A549 (cell line): ENCODE measurements at regions not wholly inside any gene's neighbourhood (a gene's known extent, or its start where the extent isn't known, plus 50 kb on each side); places are given as distances from the start of the nearest gene placed in this dataset.

Experiments used
- ATAC-seq, 2 experiments: fragments of 200-7000 bp in 1 of 2; fragments of >200 bp in 1 of 2; cut with Nextera tagmentation in 1 of 2; cut with Tn5 transposase in 1 of 2; 3 replicates each; pipeline versions ENCODE4 v1.8.0 to v1.9.1; 2018 to 2020; ENCODE audit warnings: mild to moderate bottlenecking in 1 of 2, moderate library complexity in 1 of 2
- CTCF ChIA-PET: fragments of 300-600 bp; sonication (Branson Sonifier 250); formaldehyde crosslinking; extraction: SDS; loops from one replicate; lab custom pipeline; 2021; ENCODE audit warnings: antibody characterized with exemption, inconsistent platforms; lab: Yijun Ruan, JAX
- POLR2A ChIA-PET: fragments of 350-600 bp; formaldehyde crosslinking; extraction: SDS; loops from one replicate; lab custom pipeline; 2021; ENCODE audit warnings: antibody characterized with exemption, inconsistent platforms; lab: Yijun Ruan, JAX
- DNase-seq, 2 experiments: peaks; one replicate each; pipeline versions ENCODE4 v3.0.0 to v3.0.0-alpha.2; 2011 to 2016; ENCODE audit warnings: low read depth in 1 of 2, low spot score in 1 of 2
- FAIRE-seq: peaks from 2 replicates; lab custom pipeline; 2011; peaks lifted over from hg19 to GRCh38; lab: Jason Lieb, UNC
- H3K27ac ChIP-seq, 2 experiments: fragments of >200 bp; sonication (Bioruptor Twin); formaldehyde crosslinking; 3 replicates each; pipeline ENCODE4 v1.5.1; 2016 to 2017
- H3K4me1 ChIP-seq: fragments of >200 bp; sonication (Bioruptor Twin); formaldehyde crosslinking; 3 replicates; pipeline ENCODE4 v1.6.1; 2016
- H3K4me2 ChIP-seq: fragments of >200 bp; sonication (Bioruptor Twin); formaldehyde crosslinking; 3 replicates; pipeline ENCODE4 v1.6.1; 2016
- H3K4me3 ChIP-seq: fragments of >200 bp; sonication (Bioruptor Twin); formaldehyde crosslinking; 3 replicates; pipeline ENCODE4 v1.5.1; 2016
- H3K9me3 ChIP-seq: fragments of >200 bp; sonication (Bioruptor Twin); formaldehyde crosslinking; 3 replicates; pipeline ENCODE4 v1.6.1; 2016
- BCL3 ChIP-seq: fragments of >200 bp; sonication (Bioruptor Twin); formaldehyde crosslinking; IDR thresholded peaks from 3 replicates; pipeline ENCODE4 v1.6.1; 2016
- BHLHE40 ChIP-seq: IDR thresholded peaks from 2 replicates; pipeline ENCODE4 v1.6.1; 2012; ENCODE audit warnings: low read depth, low read length, inconsistent platforms
- CBX8 ChIP-seq: fragments of 200-600 bp; sonication (generic); IDR thresholded peaks from 2 replicates; pipeline ENCODE4 v1.6.1; 2016
- CHD2 ChIP-seq: fragments of 150-350 bp; IDR thresholded peaks from 2 replicates; pipeline ENCODE4 v1.6.1; 2014; ENCODE audit warnings: low read length; ENCODE audit not compliant: partially characterized antibody
- EHF ChIP-seq: fragments of 250-450 bp; sonication (Bioruptor Pico); IDR thresholded peaks from 2 replicates; pipeline ENCODE4 v1.5.0; 2020; ENCODE audit warnings: mild to moderate bottlenecking
- EP300 ChIP-seq, 2 experiments: fragments of >200 bp; sonication (Bioruptor Twin); formaldehyde crosslinking; IDR thresholded peaks; 2 replicates in 1 of 2; 3 replicates in 1 of 2; pipeline ENCODE4 v1.6.1; 2016 to 2017
- ESRRA ChIP-seq: fragments of 150-350 bp; IDR thresholded peaks from 2 replicates; pipeline ENCODE4 v1.6.1; 2014; ENCODE audit warnings: mild to moderate bottlenecking, low read length, borderline replicate concordance
- FOSL2 ChIP-seq, 2 experiments: fragments of 450-650 bp in 1 of 2; fragments of >200 bp in 1 of 2; sonication (Bioruptor Twin) in 1 of 2; formaldehyde crosslinking; IDR thresholded peaks; 2 replicates each; pipeline versions ENCODE4 v1.5.0 to v1.6.1; 2016 to 2020; ENCODE audit warnings: mild to moderate bottlenecking in 1 of 2, moderate library complexity in 1 of 2
- FOXS1 ChIP-seq: fragments of 250-450 bp; sonication (Bioruptor Pico); IDR thresholded peaks from 2 replicates; pipeline ENCODE4 v1.5.0; 2020; ENCODE audit warnings: mild to moderate bottlenecking, moderate library complexity
- HMGXB4 ChIP-seq: fragments of 250-450 bp; sonication (Bioruptor Pico); IDR thresholded peaks from 2 replicates; pipeline ENCODE4 v1.5.0; 2021; ENCODE audit warnings: mild to moderate bottlenecking, moderate library complexity, borderline replicate concordance
- HOXB13 ChIP-seq: fragments of 250-450 bp; sonication (Bioruptor Pico); IDR thresholded peaks from 2 replicates; pipeline ENCODE4 v1.5.0; 2020; ENCODE audit warnings: low read depth, mild to moderate bottlenecking, moderate library complexity
- HOXB5 ChIP-seq: fragments of 250-450 bp; sonication (Bioruptor Pico); IDR thresholded peaks from 2 replicates; pipeline ENCODE4 v1.5.0; 2020; ENCODE audit warnings: mild to moderate bottlenecking, moderate library complexity
- JUN ChIP-seq, 2 experiments: fragments of >200 bp; sonication (Bioruptor Twin); formaldehyde crosslinking; IDR thresholded peaks; 2 replicates in 1 of 2; 3 replicates in 1 of 2; pipeline ENCODE4 v1.6.1; 2016 to 2017
- JUNB ChIP-seq: fragments of >200 bp; sonication (Bioruptor Twin); formaldehyde crosslinking; IDR thresholded peaks from 2 replicates; pipeline ENCODE4 v1.6.1; 2016
- KDM1A ChIP-seq: fragments of 200-600 bp; sonication (generic); IDR thresholded peaks from 2 replicates; pipeline ENCODE4 v1.6.1; 2016; ENCODE audit warnings: low read depth, mild to moderate bottlenecking
- MYC ChIP-seq: IDR thresholded peaks from 2 replicates; pipeline ENCODE4 v1.6.1; 2012; ENCODE audit warnings: mild to moderate bottlenecking, inconsistent platforms, low read length, improper control_type of control experiment, borderline replicate concordance
- NR3C1 ChIP-seq: fragments of >200 bp; sonication (Bioruptor Twin); formaldehyde crosslinking; IDR thresholded peaks from 3 replicates; pipeline ENCODE4 v1.6.1; 2017
- POLR2AphosphoS2 ChIP-seq: conservative IDR thresholded peaks from 2 replicates; pipeline ENCODE4 v1.6.1; 2012; ENCODE audit warnings: low read length, improper control_type of control experiment, inconsistent platforms
- RAD21 ChIP-seq, 2 experiments: fragments of >200 bp in 1 of 2; sonication (Bioruptor Twin) in 1 of 2; formaldehyde crosslinking in 1 of 2; IDR thresholded peaks in 1 of 2; conservative IDR thresholded peaks in 1 of 2; 2 replicates in 1 of 2; 3 replicates in 1 of 2; pipeline ENCODE4 v1.6.1; 2012 to 2018; ENCODE audit warnings: inconsistent platforms in 1 of 2
- RCOR1 ChIP-seq: fragments of 150-350 bp; IDR thresholded peaks from 2 replicates; pipeline ENCODE4 v1.6.1; 2014; ENCODE audit warnings: antibody characterized with exemption, low read length, low read depth
- REST ChIP-seq: fragments of 200-600 bp; sonication (generic); IDR thresholded peaks from 2 replicates; pipeline ENCODE4 v1.6.1; 2016; ENCODE audit warnings: antibody characterized with exemption, mild to moderate bottlenecking, moderate library complexity
- RNF2 ChIP-seq: fragments of 200-600 bp; sonication (generic); IDR thresholded peaks from 2 replicates; pipeline ENCODE4 v1.6.1; 2016; ENCODE audit warnings: low read depth, mild to moderate bottlenecking, antibody characterized with exemption, moderate library complexity, borderline replicate concordance
- ZSCAN20 ChIP-seq: fragments of 250-450 bp; sonication (Bioruptor Pico); IDR thresholded peaks from 2 replicates; pipeline ENCODE4 v1.8.0; 2022; ENCODE audit warnings: mild to moderate bottlenecking, moderate library complexity
- WGBS: methylation state at CpG from one replicate; pipeline ENCODE4 v1.1.6; 2017; ENCODE audit errors: missing lambda C conversion rate; 5-methylcytosine and 5-hydroxymethylcytosine counted together
- TF ChIP-seq, protein P1 (sequence below): fragments of >200 bp; sonication (Bioruptor Twin); formaldehyde crosslinking; IDR thresholded peaks from 3 replicates; pipeline ENCODE4 v1.5.1; 2016
- TF ChIP-seq, protein P2 (sequence below): fragments of 150-350 bp; IDR thresholded peaks from 2 replicates; pipeline ENCODE4 v1.6.1; 2014; ENCODE audit warnings: low read depth, mild to moderate bottlenecking, low read length
- TF ChIP-seq, protein P3 (sequence below): IDR thresholded peaks from 2 replicates; pipeline ENCODE4 v1.6.1; 2012

DNA sequence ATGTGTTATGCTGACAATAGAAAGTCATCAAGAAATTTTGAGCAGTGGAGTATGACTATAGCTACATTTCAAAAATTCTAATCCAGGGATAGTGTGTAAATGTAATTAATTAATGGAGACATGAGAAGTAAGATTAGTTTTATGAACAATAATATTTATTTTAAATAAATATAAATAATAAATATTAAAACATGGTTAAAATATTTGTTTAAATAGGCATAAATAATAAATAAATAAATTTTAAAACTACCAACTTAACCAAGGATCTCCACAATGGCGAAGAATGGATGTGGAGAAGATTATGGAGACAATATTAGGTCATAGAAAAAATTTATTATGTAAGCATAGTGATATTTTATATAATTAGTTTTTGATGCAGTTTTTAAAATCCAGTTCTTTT lies 588.2 kb upstream of the NOVA1 start (continued):
- TF ChIP-seq, protein P1, sequence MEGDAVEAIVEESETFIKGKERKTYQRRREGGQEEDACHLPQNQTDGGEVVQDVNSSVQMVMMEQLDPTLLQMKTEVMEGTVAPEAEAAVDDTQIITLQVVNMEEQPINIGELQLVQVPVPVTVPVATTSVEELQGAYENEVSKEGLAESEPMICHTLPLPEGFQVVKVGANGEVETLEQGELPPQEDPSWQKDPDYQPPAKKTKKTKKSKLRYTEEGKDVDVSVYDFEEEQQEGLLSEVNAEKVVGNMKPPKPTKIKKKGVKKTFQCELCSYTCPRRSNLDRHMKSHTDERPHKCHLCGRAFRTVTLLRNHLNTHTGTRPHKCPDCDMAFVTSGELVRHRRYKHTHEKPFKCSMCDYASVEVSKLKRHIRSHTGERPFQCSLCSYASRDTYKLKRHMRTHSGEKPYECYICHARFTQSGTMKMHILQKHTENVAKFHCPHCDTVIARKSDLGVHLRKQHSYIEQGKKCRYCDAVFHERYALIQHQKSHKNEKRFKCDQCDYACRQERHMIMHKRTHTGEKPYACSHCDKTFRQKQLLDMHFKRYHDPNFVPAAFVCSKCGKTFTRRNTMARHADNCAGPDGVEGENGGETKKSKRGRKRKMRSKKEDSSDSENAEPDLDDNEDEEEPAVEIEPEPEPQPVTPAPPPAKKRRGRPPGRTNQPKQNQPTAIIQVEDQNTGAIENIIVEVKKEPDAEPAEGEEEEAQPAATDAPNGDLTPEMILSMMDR = no peak
- TF ChIP-seq HOXB13 (CRISPR knock-in tag) = no peak

GRCh38 chr14:27187136-27187535 lies 589.3 kb upstream of the NOVA1 start:
- DNase-seq = no peak
- H3K4me3 ChIP-seq = no peak overlapping the region
- ChIA-PET CTCF (no interaction called here), POLR2A (no interaction called here)
- H3K4me1 ChIP-seq = no peaks in the 10 kb centered on the region
- ATAC-seq = no peak
- H3K27ac ChIP-seq = no peak overlapping the region
- no peak for TF ChIP-seq KDM1A
- no peak for TF ChIP-seq RCOR1
- TF ChIP-seq NR3C1 = no peak
- TF ChIP-seq ZSCAN20 (CRISPR knock-in tag) = no peak
- no peak for TF ChIP-seq JUN (IDR thresholded peaks at IDR 0.05)
- no peak for TF ChIP-seq HOXB5
- TF ChIP-seq, protein P2, sequence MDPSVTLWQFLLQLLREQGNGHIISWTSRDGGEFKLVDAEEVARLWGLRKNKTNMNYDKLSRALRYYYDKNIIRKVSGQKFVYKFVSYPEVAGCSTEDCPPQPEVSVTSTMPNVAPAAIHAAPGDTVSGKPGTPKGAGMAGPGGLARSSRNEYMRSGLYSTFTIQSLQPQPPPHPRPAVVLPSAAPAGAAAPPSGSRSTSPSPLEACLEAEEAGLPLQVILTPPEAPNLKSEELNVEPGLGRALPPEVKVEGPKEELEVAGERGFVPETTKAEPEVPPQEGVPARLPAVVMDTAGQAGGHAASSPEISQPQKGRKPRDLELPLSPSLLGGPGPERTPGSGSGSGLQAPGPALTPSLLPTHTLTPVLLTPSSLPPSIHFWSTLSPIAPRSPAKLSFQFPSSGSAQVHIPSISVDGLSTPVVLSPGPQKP = no peak
- no peak for TF ChIP-seq RNF2
- TF ChIP-seq EP300 (IDR thresholded peaks at IDR 0.05) = no peak
- no peaks in the 10 kb centered on the region for H3K9me3 ChIP-seq
- no peak overlapping the region for H3K4me2 ChIP-seq
- no peak for FAIRE-seq

GRCh38 chr14:27190296-27190695 lies 592.5 kb upstream of the NOVA1 start:
- Histone ChIP-seq H3K9me3 (no peaks in the 10 kb centered on the region), H3K4me1 (no peaks in the 10 kb centered on the region), H3K27ac (no peak overlapping the region), H3K4me2 (no peak overlapping the region), H3K4me3 (no peak overlapping the region)
- DNase-seq = no peak
- ChIA-PET POLR2A (no interaction called here), CTCF (no interaction called here)
- no peak for ATAC-seq
- 9% methylated on average over 1 of the region's 1 CpG for WGBS
- FAIRE-seq = no peak
- TF ChIP-seq MYC (no peak), ESRRA (no peak), EP300 (IDR thresholded peaks at IDR 0.05) (no peak), FOXS1 (CRISPR knock-in tag) (no peak), BCL3 (no peak), POLR2AphosphoS2 (no peak), REST (no peak), FOSL2 (IDR thresholded peaks at IDR 0.05) (no peak), FOSL2 (CRISPR knock-in tag; IDR thresholded peaks at IDR 0.05) (no peak), JUNB (no peak), CBX8 (no peak), BHLHE40 (no peak), HMGXB4 (CRISPR knock-in tag) (no peak), RAD21 (conservative IDR thresholded peaks at IDR 0.05 in 1 of 2, IDR thresholded peaks at IDR 0.05 in 1 of 2) (no peak), CHD2 (no peak), KDM1A (no peak), EHF (no peak)
- TF ChIP-seq, protein P3, sequence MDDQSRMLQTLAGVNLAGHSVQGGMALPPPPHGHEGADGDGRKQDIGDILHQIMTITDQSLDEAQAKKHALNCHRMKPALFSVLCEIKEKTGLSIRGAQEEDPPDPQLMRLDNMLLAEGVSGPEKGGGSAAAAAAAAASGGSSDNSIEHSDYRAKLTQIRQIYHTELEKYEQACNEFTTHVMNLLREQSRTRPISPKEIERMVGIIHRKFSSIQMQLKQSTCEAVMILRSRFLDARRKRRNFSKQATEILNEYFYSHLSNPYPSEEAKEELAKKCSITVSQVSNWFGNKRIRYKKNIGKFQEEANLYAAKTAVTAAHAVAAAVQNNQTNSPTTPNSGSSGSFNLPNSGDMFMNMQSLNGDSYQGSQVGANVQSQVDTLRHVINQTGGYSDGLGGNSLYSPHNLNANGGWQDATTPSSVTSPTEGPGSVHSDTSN = no peak
